Erythroblast (primary cell): ENCODE measurements at regions not wholly inside any gene's neighbourhood (a gene's known extent, or its start where the extent isn't known, plus 50 kb on each side); places are given as distances from the start of the nearest gene placed in this dataset.

ENCODE experiments used
- GATA1 ChIP-seq: IDR thresholded peaks from 2 replicates; pipeline ENCODE4 v1.6.1; 2011; ENCODE audit warnings: low read depth, mild to moderate bottlenecking, control low read depth, low read length, moderate library complexity
- POLR2A ChIP-seq: IDR thresholded peaks from 2 replicates; pipeline ENCODE4 v1.6.1; 2011; ENCODE audit warnings: mild to moderate bottlenecking, low read length

GRCh38 chr17:53757559-53757958 lies 65.2 kb upstream of the KIF2B start:
- TF ChIP-seq POLR2A, result no peak
- no peak for TF ChIP-seq GATA1
